SU-DHL-6 (cell line): ENCODE measurements at regions not wholly inside any gene's neighbourhood (a gene's known extent, or its start where the extent isn't known, plus 50 kb on each side); places are given as distances from the start of the nearest gene placed in this dataset.

Experiments
- H2AFZ ChIP-seq: fragments of 200-600 bp; sonication (generic); 2 replicates; pipeline ENCODE4 v1.6.1; 2014; ENCODE audit warnings: low read depth, mild to moderate bottlenecking, moderate library complexity, mixed read lengths, antibody characterized with exemption, low read length; ENCODE audit not compliant: severe bottlenecking
- H3F3A ChIP-seq: fragments of 200-600 bp; shearing (Covaris generic); 2 replicates; pipeline ENCODE4 v1.6.0; 2016; ENCODE audit warnings: antibody characterized with exemption, mild to moderate bottlenecking; ENCODE audit not compliant: insufficient read depth
- H3K27ac ChIP-seq: fragments of 200-600 bp; sonication (generic); 2 replicates; pipeline ENCODE4 v1.5.1; 2016; ENCODE audit warnings: low read depth, mild to moderate bottlenecking, low read length, moderate library complexity, mixed read lengths
- H3K27me3 ChIP-seq: fragments of 200-600 bp; sonication (generic), shearing (Covaris generic); 2 replicates; pipeline ENCODE4 v1.6.0; 2014; ENCODE audit warnings: mild to moderate bottlenecking, low read length
- H3K36me3 ChIP-seq: fragments of 200-600 bp; sonication (generic); 2 replicates; pipeline ENCODE4 v1.6.1; 2014; ENCODE audit warnings: mild to moderate bottlenecking, low read length, mixed read lengths
- H3K4me2 ChIP-seq: fragments of 300-600, 200-600 bp; shearing (Covaris generic), sonication (generic); 2 replicates; pipeline ENCODE4 v1.6.0; 2014; ENCODE audit warnings: low read length, low read depth, mild to moderate bottlenecking; ENCODE audit not compliant: poor library complexity, severe bottlenecking
- H3K4me3 ChIP-seq: fragments of 200-600 bp; sonication (generic); 2 replicates; pipeline ENCODE4 v1.5.1; 2014; ENCODE audit warnings: antibody characterized with exemption, low read length, mild to moderate bottlenecking, mixed read lengths; ENCODE audit not compliant: insufficient read depth, poor library complexity, severe bottlenecking
- H3K79me2 ChIP-seq: fragments of 200-600 bp; sonication (generic); 2 replicates; pipeline ENCODE4 v1.6.1; 2014; ENCODE audit warnings: mild to moderate bottlenecking, low read length, moderate library complexity; ENCODE audit not compliant: insufficient read depth
- H3K9ac ChIP-seq: fragments of 200-600 bp; sonication (generic); 2 replicates; pipeline ENCODE4 v1.7.0; 2014; ENCODE audit warnings: mild to moderate bottlenecking, low read length
- H3K9me2 ChIP-seq: fragments of 200-600 bp; sonication (generic); replicated peaks from 2 replicates; pipeline ENCODE4 v1.6.1; 2014; ENCODE audit warnings: low read length; ENCODE audit not compliant: insufficient read depth
- H3K9me3 ChIP-seq: fragments of 200-600 bp; sonication (generic); 2 replicates; pipeline ENCODE4 v1.6.1; 2014; ENCODE audit warnings: low read length, mixed read lengths; ENCODE audit not compliant: insufficient read depth
- H4K20me1 ChIP-seq: fragments of 200-600 bp; sonication (generic); 2 replicates; pipeline ENCODE4 v1.6.1; 2014; ENCODE audit warnings: low read depth, mild to moderate bottlenecking, antibody characterized with exemption, low read length, moderate library complexity, mixed read lengths
- EZH2phosphoT487 ChIP-seq: fragments of 200-600 bp; sonication (generic), shearing (Covaris generic); conservative IDR thresholded peaks from 2 replicates; pipeline ENCODE4 v1.6.1; 2018; ENCODE audit warnings: mild to moderate bottlenecking, antibody characterized with exemption, low read length, moderate library complexity, mixed read lengths
- TF ChIP-seq, protein P1 (sequence below): fragments of 200-600 bp; sonication (generic); IDR thresholded peaks from one replicate; pipeline ENCODE4 v1.5.1; 2017; ENCODE audit warnings: antibody characterized with exemption, mild to moderate bottlenecking, low read length, moderate library complexity; ENCODE audit not compliant: insufficient read depth, poor library complexity, severe bottlenecking

DNA sequence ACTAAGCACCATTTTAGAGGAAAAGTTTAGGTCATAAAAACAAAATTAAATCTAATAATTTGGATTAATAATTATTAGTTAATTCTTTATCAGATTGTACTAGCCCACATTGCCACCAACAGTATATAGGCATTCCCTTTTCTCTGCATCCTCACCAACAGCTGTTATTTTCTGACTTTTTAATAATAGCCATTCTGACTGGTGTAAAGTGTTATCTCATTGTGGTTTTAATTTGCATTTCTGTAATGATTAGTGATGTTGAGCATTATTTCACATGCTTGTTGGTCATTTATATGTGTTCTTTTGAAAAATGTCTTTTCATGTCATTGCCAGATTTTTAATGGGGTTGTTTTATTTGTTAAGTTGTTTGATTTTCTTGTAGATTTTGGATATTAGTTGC lies 319.1 kb upstream of the SYNCRIP start:
- Histone ChIP-seq H3K27me3 (no peaks in the 10 kb centered on the region), H3K9me2 (no peaks in the 10 kb centered on the region), H3K9ac (no peak overlapping the region), H3K9me3 (no peaks in the 10 kb centered on the region), H3K36me3 (no peaks in the 10 kb centered on the region), H3K4me3 (no peak overlapping the region), H4K20me1 (no peaks in the 10 kb centered on the region), H3K27ac (no peak overlapping the region), H3K4me2 (no peak overlapping the region), H3F3A (no peaks in the 10 kb centered on the region), H2AFZ (no peak overlapping the region), H3K79me2 (no peaks in the 10 kb centered on the region)
- TF ChIP-seq EZH2phosphoT487 = no peak
- TF ChIP-seq, protein P1, sequence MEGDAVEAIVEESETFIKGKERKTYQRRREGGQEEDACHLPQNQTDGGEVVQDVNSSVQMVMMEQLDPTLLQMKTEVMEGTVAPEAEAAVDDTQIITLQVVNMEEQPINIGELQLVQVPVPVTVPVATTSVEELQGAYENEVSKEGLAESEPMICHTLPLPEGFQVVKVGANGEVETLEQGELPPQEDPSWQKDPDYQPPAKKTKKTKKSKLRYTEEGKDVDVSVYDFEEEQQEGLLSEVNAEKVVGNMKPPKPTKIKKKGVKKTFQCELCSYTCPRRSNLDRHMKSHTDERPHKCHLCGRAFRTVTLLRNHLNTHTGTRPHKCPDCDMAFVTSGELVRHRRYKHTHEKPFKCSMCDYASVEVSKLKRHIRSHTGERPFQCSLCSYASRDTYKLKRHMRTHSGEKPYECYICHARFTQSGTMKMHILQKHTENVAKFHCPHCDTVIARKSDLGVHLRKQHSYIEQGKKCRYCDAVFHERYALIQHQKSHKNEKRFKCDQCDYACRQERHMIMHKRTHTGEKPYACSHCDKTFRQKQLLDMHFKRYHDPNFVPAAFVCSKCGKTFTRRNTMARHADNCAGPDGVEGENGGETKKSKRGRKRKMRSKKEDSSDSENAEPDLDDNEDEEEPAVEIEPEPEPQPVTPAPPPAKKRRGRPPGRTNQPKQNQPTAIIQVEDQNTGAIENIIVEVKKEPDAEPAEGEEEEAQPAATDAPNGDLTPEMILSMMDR = no peak

DNA sequence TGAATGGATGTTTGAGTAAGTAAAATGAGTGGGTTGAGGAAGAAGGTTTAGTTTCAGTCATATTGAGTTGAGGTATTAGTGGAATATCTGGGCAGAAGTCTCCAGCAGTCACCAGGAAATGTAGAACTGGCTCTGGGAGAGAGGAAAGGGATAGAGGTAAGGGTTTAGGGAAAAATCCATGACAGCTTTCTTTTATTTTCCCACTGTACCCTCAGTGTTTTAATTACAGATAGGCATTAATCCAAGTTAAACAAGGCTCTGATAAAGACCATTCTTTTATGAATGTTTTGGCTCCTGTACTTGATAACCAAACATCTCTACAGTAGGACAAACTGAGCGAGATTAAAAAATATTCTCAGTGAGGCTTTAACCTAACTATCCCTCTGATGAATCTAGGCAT lies 318.4 kb upstream of the SYNCRIP start:
- H4K20me1 ChIP-seq = no peaks in the 10 kb centered on the region
- H3F3A ChIP-seq = no peaks in the 10 kb centered on the region
- H3K9ac ChIP-seq = no peak overlapping the region
- no peak overlapping the region for H3K27ac ChIP-seq
- H2AFZ ChIP-seq = no peak overlapping the region
- no peaks in the 10 kb centered on the region for H3K9me2 ChIP-seq
- H3K36me3 ChIP-seq = no peaks in the 10 kb centered on the region
- no peak overlapping the region for H3K4me3 ChIP-seq
- TF ChIP-seq, protein P1 = no peak
- no peak for TF ChIP-seq EZH2phosphoT487
- no peaks in the 10 kb centered on the region for H3K9me3 ChIP-seq
- H3K79me2 ChIP-seq = no peaks in the 10 kb centered on the region
- H3K27me3 ChIP-seq = no peaks in the 10 kb centered on the region
- H3K4me2 ChIP-seq = no peak overlapping the region

- Histone ChIP-seq H3K4me2 (no peak overlapping the region), H3K36me3 (no peaks in the 10 kb centered on the region), H3K9me2 (no peaks in the 10 kb centered on the region), H2AFZ (no peak overlapping the region), H3F3A (no peaks in the 10 kb centered on the region), H3K9me3 (no peaks in the 10 kb centered on the region), H3K9ac (no peak overlapping the region), H3K27me3 (no peaks in the 10 kb centered on the region), H3K4me3 (no peak overlapping the region), H3K79me2 (no peaks in the 10 kb centered on the region), H3K27ac (no peak overlapping the region), H4K20me1 (no peaks in the 10 kb centered on the region)
- no peak for TF ChIP-seq EZH2phosphoT487
- TF ChIP-seq, protein P1 = no peak
Observed at GRCh38 chr6:85948481-85948880, 305.8 kb upstream of the SYNCRIP start.
